ENCODE measurements at regions not wholly inside any gene's neighbourhood (a gene's known extent, or its start where the extent isn't known, plus 50 kb on each side); places are given as distances from the start of the nearest gene placed in this dataset.

GRCh38 chr18:55136864-55137263 lies 177.6 kb upstream of the CCDC68 start:
- TF ChIP-seq REST (IDR thresholded peaks at IDR 0.05; ENCODE audit: borderline replicate concordance) (no peak), CTCF (IDR thresholded peaks at IDR 0.05; ENCODE audit: poor library complexity, severe bottlenecking) (no peak), MXI1 (conservative IDR thresholded peaks at IDR 0.05; ENCODE audit: poor library complexity, severe bottlenecking) (no peak), POLR2AphosphoS5 (IDR thresholded peaks at IDR 0.05) (no peak), EP300 (conservative IDR thresholded peaks at IDR 0.05; ENCODE audit: poor library complexity, severe bottlenecking) (no peak)
